Stimulated activated CD4-positive, alpha-beta T cell treated with anti-CD3 and anti-CD28 coated beads, Interleukin-4, amount 100 ng/mL, for 48 hours (primary cell): ENCODE measurements at regions not wholly inside any gene's neighbourhood (a gene's known extent, or its start where the extent isn't known, plus 50 kb on each side); places are given as distances from the start of the nearest gene placed in this dataset.
"Not testable (repeated sequence)": the region's sequence is repeated elsewhere in the genome, so short reads cannot be mapped to it uniquely, and the experiment has no call there.

ENCODE experiments used
- DNase-seq, 2 donors: peaks; one replicate each; pipeline ENCODE4 v3.0.0-alpha.2; 2020; ENCODE audit warnings: low read depth in 2 of 2

DNA sequence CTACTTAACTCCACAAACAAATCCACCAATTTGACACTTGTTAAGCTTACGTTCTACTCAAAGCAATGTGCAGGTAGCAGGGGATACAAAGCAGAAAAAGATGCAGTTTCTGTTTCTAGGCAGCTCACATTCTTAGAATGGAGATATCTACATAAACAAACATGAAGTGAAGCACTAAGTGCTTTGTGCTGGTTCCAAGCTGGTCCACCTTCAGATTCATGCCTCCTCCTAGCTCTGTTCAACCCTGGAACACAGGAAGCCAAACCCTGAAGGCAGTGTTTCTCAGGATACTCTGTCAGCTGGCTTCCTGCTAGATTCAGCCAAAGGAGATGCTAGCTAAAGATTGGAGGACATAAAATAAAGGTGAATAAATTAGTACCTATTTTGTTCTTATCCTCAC is 55.3 kb upstream of the NOL4 start:
- no peak for DNase-seq

DNA sequence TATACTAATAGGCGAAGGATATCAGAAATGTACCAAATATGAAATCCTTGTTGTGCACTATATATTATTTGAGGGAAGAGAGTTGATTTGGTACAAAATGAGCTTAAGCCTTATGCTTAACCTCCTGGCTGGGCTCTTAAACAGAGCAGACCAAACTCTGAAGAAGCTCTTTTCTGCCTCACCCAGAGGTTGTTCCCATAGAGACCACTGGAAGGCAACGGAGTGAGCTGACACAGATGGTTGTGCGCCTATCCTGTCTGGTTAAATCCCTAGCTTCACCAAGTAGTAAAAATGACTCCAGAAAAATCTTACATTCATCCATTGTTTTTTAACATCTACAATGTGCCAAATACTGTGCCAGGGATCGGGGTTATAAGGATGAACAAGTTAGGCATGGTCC is 55.9 kb upstream of the NOL4 start:
- no peak for DNase-seq

DNA sequence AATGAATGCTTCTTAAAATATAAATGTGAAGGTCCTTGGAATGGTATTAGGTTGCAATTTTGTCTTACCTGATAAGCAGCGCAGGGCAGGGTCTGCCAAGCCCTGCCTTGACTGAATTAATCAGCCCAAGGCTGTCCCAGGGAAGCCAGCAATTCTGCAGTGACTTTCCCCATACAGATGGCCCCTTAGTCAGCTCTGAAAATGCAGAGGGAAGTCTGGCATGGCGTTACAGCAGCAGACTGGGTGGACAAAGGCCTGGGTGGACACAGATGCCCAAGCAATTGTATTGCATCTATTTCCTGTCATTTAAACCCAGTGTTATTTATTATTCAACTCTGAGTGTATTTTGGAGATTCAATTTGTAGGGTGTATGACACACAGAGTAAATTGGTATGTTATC is 56.6 kb upstream of the NOL4 start:
- no peak for DNase-seq

DNA sequence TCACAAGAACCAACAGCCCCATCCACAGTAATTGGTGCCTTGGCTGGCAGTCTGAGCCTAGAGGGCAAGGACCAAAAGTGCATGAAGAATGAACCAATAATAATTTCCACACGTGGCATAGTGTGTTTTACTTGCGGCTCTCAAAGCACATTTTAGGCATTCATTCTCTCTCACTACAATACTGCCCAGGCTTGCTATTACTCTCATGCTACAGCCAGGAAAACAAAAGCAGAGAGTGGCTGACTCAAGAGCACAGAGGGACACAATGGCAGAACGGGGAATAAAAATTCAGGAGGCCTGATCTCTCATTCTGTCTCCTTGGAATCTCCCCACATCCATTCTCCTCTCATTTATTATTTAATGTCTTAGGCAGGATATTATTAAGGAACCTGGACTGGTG is 57.0 kb upstream of the NOL4 start:
- DNase-seq, result no peak

DNA sequence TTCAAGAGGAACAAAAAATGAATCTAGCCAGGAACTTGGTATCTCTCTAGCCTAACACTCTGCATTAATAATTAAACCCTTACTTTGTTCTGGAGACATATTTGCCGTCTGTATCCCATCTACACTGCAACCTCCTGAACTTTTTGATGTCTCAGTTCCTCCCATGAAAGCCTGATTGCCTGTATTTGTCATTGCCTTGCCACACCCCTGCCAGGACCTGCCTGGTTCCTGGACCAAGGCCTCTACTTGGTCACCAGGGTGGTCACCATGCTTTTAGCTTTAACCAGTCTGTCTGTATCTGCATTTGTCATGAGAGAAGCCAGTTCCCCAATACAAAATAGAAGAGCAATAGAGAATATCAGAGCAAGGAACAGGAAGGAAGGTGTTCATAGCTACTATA is 58.8 kb upstream of the NOL4 start:
- no peak for DNase-seq

DNA sequence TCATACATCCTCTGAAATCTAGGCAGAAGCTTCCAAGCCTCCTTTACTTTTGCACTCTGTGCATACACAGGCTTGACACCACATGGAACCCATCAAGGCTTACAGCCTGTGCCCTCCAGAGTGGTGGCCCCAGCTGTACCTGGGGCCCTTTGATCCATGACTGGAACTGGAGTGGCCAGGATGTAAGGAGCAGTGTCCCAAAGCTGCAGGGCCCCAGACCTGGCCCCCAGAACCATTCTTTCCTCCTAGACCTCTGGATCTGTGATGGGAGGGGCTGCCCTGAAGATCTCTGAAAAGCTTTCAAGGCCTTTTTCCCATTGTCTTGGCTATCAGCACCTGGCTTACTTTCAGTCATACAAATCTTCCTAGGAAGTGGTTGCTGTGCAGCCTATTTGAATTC is 63.1 kb upstream of the NOL4 start:
- DNase-seq, result no peak

DNA sequence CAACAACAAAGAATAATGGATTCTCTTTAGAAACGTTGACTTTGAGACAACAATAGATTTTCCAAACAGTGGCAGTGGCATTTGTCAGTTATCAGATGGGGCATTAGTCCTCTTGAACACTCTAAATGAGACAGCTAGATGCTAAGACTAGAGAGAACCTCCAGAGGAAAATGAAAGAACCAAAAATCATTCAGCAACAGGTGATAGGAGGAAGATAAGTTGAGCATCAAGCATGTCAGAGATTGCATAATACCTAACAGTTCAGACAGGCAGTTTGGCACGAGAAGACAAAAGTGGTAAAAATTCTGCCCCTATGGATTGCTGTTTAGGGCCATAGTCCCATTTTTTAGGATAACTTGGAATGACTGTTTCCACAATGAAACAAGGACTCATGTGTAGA is 67.9 kb upstream of the NOL4 start:
- DNase-seq, result no peak

DNA sequence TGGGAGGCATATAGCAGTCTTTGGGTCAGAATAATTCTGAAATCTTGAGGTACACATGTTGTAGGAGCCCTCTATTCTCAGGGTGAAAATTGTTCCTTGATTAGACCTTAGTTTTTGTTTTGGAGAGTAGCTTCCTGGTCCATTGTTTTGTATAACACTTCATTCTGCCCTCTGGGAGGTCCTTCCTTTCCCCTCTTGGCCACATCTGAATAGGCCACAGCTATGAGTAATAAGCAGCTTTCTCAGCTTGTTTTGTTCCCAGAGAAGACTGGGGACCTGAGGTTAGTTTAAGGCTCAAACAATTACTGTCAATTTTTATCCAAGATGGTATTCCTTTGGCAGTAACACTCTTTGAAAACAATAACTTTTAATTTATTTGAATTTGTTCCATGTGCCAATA is 72.6 kb upstream of the NOL4 start:
- no peak for DNase-seq

DNA sequence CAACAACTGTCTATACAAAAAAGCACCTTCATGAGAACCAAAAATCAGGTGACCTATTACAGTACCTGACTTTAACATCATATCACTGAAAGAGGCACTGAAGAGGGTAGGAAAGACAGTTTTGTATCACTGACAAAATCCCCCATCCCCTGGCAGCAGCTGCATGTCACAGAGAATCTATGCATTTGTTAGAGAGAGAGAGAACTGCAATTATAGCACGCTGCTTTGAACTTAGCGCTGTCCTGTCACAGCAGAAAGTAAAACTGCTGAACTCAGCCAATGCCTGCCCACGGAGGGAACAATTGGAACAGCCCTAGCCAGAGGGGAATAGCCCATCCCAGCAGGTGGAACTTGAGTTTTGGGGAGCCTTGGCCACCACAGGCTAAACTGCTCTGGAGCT is 75.1 kb upstream of the NOL4 start:
- DNase-seq, result no peak

DNA sequence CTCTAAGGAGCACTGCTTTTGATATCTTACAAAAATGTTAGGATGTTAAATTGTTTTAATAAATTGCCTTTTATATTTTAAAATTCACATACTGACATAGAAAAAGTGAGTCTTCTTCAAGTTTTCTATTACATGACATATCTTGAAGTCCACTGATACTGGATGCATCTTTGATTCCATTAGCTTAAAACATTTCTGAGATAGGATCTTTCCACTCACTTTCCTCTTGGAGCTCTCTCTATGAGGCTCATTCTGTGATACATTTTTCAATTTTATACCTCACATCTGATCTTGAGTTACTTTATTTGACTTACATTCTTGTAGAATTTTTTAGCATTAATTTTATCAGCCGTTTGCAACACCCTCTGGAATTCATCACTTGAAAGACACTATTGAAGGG is 86.8 kb upstream of the NOL4 start:
- DNase-seq, result no peak

DNA sequence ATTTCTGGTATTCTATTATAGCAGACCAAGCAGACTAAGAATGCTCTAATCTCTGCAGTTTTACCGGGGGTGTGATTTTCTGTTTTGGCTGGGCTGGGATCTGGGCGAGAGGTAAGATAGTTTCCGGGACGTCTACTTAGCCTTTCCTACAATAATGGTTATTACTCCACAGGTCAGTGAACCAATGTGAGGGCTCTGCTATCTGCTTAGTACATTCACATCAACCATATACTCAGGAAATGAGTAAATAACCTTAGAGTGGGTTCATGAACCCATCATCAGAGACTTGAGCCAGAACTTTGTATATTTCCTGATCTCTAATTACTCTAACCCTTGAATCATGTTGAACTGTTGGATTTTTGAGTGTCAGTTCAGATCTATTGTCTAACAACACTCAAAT is 90.1 kb upstream of the NOL4 start:
- no peak for DNase-seq

DNA sequence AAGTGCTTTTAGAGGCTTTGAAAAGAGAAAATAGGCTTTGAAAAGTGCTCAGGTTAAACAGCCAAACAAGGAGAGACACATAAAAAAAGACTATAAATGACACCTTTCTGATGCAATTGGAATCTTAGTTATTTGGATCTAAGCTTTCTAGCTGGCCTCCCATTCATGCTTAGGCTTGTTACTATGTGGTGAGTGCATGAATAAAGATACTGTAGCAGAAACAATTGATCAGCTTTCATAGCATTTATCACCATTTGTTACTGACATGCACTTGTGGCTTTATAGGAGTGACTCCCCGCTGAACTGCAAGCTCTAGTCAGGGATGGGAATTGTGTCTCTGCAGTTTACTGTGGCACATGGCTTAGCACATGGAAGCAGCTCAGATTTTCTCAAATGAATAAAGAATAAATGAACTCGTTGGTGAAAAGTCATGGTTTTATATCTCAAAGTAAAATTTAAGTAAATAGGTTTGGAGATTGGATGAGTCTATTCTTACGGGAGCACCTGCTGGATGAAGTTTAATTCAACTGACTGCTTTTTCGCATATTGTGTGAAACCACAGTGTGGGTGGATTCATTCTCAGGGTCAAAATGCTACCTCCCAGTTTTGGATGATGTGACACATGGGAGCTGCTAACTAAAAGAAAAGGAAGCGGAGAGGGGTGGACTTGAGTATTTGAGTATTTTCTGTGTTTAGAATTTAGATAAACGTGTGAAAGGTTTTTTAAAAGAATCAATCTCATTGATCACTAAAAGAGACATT is 91.1 kb upstream of the NOL4 start:
- DNase-seq, result no peak

DNA sequence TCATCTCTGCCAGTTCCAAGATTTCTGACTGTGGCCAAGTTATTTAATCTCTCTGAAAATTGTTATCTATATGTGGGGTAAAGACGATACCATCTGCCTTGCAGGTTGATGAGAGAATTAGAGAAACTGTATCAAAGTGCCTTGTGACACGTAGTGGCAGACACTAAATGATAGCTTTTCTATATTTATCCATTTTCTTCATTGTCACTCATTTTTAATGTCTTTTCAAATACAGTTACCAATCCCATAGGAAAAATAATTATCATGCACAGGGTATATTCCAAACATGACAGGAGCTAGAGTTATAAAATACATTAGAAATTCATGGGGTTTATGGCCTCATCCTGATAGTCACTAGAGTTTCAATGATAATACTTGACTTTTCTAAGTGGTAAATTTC is 95.6 kb upstream of the NOL4 start:
- DNase-seq, result no peak

DNA sequence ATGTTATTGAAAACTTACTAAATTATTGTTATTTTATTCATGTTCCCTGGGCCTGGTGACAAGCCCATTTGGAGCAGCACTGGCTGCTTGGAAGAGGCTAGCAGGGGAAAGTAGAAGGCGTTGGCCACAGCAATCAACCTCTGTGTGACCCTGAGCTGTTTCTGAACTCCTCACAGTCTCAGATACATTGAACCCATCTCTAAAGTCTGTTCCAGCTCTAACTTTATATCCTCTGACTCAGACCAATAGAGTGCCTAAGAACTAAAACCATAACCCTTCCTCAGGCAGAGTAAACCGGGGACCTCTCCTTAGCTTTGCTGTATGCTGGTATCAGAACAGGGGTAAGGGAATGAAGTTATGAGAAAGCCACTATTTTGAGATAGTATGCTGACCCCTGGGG is 96.4 kb upstream of the NOL4 start:
- DNase-seq, result no peak

DNA sequence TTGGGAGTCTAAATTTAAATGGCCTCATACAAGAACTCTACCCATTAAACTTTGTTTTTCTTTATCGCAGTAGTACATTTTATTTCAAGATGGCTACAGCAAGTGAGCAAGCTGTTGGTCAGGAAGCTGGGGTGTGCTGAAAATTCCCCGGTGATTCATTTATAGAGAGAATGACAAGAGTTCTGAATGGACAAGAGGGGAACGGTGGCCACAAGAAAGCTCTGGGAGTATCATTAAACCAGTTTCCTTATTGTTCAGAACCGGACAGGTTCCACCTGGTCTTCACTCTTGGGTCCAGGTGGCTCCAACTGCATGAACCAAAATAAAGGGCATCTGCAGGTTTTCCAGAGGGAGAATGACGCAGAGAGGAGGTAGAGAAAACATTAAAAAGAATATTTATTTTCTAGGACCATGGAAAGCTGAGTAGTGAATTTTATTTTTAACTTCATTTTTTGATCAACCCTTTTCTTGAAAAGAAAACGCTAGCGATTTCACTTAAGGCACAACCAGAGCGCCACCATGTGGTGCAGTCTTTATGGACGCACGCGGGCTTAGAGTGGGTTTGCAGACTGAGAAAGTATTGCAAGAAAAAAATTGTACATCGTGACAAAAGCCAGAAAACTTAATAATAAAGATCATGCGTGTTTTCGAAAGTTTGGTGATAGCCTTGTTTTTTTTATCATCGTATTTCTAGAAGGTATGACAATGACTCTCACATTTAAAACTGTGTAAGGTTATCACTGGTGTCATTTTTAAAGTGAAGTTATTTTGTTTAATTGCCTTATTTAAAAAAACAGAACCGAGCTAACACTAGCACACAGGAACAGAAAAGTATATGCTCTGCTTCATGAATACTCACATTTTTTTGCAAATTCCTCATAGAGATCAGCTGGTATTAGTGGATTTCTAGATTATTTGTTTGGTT is 97.9 kb upstream of the NOL4 start:
- DNase-seq, result peak; percentile 1

DNA sequence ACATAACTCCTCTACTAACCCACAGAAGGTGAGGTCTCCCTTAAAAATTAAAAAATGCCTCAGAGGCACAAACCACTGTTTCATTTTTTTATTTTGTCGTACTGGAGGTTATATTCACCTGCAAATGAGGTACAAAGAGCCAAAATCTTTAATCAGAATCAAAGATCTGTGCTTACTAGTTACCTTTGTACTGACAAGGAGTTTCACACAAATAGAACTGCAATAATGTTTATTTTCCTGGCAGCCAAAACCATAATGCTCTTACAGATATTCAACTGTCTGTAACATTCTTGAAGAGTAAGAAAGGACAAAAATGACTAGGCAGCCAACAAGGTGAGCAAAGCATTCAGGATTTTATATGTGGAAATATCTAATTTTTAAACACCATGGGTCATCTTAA is 105.1 kb upstream of the NOL4 start:
- no peak for DNase-seq

DNA sequence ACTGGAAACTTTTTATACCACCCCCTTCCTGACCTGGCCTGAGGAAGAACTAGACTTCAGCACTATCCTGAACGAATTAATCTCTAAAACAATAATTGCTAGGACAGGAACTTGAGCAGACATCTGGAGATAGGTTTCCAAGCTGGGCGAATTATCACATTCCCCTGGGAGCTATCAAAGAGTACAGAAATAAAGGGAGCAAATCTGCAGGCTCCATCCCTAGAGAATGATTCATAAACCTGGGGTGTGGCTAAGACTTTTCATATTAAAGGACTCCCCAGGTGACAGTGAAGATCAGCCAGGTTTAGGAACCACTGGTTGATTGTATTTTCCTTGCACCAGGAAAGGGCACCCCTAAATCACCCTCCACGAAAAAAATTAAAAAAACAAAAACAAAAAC is 105.6 kb upstream of the NOL4 start:
- no peak for DNase-seq

DNA sequence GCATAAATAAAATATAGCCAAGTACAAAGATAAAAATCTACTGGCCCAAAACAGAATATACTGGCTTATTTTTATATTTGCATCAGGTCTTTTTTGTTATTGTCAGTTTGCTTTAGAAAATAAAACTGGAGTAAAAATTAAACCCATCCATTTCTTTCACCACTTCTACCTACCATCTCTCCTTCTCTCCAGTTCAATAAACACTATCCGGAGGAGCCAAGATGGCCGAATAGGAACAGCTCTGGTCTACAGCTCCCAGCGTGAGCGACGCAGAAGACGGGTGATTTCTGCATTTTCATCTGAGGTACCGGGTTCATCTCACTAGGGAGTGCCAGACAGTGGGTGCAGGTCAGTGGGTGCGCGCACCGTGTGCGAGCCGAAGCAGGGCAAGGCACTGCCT is 106.2 kb upstream of the NOL4 start:
- DNase-seq, result not testable (repeated sequence)

DNA sequence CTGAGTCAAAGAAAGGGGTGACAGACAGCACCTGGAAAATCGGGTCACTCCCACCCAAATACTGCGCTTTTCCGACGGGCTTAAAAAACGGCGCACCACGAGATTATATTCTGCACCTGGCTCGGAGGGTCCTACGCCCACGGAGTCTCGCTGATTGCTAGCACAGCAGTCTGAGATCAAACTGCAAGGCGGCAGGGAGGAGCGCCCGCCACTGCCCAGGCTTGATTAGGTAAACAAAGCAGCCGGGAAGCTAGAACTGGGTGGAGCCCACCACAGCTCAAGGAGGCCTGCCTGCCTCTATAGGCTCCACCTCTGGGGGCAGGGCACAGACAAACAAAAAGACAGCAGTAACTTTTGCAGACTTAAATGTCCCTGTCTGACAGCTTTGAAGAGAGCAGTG is 106.6 kb upstream of the NOL4 start:
- not testable (repeated sequence) for DNase-seq

DNA sequence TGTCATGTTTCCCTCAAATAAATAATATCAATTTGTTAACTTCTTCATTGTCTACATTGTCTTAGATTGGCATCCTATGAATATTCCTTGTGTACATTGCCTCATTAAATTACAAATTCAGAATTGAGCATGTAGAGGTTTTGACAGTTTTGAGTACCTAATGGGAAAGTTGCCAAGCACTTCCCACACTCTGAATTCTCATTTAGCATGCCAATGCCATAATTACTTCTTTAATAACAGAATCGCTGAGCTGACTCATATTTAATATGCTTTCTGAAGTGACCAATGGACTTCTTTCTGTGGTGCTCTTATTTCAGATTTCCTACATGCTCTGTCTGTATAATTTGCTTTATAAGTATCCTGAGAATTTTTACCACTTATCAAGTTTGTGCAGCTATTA is 114.4 kb upstream of the NOL4 start:
- DNase-seq, result no peak

DNA sequence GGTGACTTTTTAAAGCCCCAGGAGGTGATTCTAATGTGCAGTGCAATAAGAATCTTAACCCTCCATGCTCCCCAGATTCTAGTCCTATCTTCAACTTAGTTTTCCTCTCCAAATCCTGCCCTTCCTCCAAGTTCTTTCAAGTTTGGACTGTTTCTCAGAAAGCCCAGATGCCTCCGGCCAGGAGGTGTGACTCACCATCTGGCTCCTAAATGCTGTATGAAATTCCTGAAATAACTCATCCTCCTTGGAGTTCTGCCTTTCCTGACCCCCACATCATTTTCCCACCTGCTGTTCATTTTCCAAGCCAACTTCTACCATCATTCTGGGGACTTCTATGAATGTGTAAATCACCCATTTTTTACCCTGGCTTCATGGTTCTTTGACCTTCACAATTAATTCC is 118.2 kb upstream of the NOL4 start:
- no peak for DNase-seq

DNA sequence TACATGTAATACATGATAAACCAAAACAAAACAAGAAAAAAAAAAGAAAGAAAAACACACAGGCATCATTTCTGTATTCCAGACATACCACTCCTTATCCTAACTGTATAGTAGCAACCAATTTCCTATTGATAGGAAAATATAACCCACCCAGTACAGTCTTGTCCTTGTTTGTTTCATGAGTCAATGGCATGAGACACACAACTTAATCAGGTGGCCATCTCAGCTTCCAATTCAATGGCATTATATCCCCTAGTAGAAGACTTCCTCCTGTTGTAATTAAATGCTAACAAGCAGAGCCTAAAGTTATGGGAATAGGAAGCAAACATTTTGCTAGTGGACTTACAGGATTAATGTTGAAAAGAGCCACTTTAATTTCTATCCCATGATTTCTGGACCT is 121.0 kb upstream of the NOL4 start:
- no peak for DNase-seq

DNA sequence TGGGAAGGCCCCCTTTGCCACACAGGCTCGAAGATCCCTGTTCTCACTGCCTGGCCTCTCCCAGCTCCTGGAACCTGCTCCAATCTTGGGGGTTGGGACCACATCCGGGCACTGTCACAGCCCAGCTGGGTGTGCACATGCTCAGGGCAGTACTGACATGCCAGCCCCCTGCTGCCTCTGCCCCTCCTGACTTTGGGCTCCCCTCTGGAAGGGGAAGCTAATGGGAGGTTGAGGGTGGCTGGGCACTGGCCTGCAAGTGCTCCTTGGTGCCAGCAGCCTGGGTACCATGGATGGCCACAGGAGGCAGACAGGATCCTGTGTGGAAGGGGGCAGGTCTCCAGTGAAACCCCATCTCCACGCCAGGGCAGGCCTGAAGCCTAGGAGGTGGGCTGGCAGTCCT is 126.1 kb upstream of the NOL4 start:
- no peak for DNase-seq
